GM12892 (cell line): ENCODE measurements at regions not wholly inside any gene's neighbourhood (a gene's known extent, or its start where the extent isn't known, plus 50 kb on each side); places are given as distances from the start of the nearest gene placed in this dataset.
"Not testable (repeated sequence)": the region's sequence is repeated elsewhere in the genome, so short reads cannot be mapped to it uniquely, and the experiment has no call there.

Experiments used
- POLR2A ChIP-seq: IDR thresholded peaks from 2 replicates; pipeline ENCODE4 v1.6.1; 2011; ENCODE audit warnings: low read depth, low read length, control low read depth
- POLR2AphosphoS5 ChIP-seq: IDR thresholded peaks from 2 replicates; pipeline ENCODE4 v1.6.1; 2011; ENCODE audit warnings: low read depth, low read length, control low read depth
- TAF1 ChIP-seq: IDR thresholded peaks from 2 replicates; pipeline ENCODE4 v1.6.1; 2011; ENCODE audit warnings: low read depth, mild to moderate bottlenecking, control low read depth, low read length, borderline replicate concordance

GRCh38 chr1:101123904-101124303, 98.3 kb upstream of the DPH5 start:
- not testable (repeated sequence) for TF ChIP-seq TAF1, POLR2A, POLR2AphosphoS5
